Mesothelial cell of epicardium (in vitro differentiated cells): ENCODE measurements at regions not wholly inside any gene's neighbourhood (a gene's known extent, or its start where the extent isn't known, plus 50 kb on each side); places are given as distances from the start of the nearest gene placed in this dataset.

Experiments
- DNase-seq, 2 experiments: peaks; one replicate each; pipeline ENCODE4 v3.0.0; 2021; ENCODE audit warnings: low spot score in 2 of 2; ENCODE audit not compliant: unreplicated experiment in 2 of 2
- H3K27ac Mint-ChIP-seq: 2 replicates; pipeline ENCODE4 v1.8.0; 2021; ENCODE audit warnings: mixed read lengths
- H3K27me3 Mint-ChIP-seq: 2 replicates; pipeline ENCODE4 v1.8.0; 2021; ENCODE audit warnings: low read depth, mixed read lengths
- H3K36me3 Mint-ChIP-seq: 2 replicates; pipeline ENCODE4 v1.8.0; 2021; ENCODE audit warnings: mixed read lengths
- H3K4me1 Mint-ChIP-seq: 2 replicates; pipeline ENCODE4 v1.8.0; 2021; ENCODE audit warnings: mixed read lengths
- H3K4me3 Mint-ChIP-seq: 2 replicates; pipeline ENCODE4 v1.8.0; 2021; ENCODE audit warnings: mild to moderate bottlenecking, moderate library complexity, mixed read lengths
- H3K9me3 Mint-ChIP-seq: 2 replicates; pipeline ENCODE4 v1.8.0; 2021; ENCODE audit warnings: mixed read lengths
- TF ChIP-seq, protein P1 (sequence below): fragments of 200-600 bp; sonication (generic); IDR thresholded peaks from one replicate; pipeline ENCODE4 v1.5.0; 2021; ENCODE audit warnings: antibody characterized with exemption; ENCODE audit not compliant: unreplicated experiment

DNA sequence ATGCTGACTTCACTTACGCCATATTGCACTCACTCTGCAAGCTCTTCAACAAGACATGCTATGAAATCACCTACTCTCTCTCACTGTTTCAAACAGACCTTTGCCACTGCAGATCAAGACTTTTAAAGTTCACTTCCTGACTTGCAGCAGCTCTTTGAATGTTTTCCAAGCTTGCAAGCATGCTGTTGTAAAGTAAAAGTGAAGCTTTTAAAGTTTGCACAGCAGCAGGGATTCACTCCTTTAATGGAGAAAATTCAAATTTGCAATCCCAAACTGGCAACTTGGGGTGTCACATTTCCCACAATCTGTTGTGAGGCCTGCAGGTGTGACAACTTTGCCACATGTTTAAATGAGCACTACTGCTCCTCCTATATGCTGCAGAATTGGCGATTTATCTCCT, 270.9 kb downstream of the ALX1 start:
- Mint-ChIP-seq H3K36me3 (no peaks in the 10 kb centered on the region), H3K4me3 (no peak overlapping the region)

DNA sequence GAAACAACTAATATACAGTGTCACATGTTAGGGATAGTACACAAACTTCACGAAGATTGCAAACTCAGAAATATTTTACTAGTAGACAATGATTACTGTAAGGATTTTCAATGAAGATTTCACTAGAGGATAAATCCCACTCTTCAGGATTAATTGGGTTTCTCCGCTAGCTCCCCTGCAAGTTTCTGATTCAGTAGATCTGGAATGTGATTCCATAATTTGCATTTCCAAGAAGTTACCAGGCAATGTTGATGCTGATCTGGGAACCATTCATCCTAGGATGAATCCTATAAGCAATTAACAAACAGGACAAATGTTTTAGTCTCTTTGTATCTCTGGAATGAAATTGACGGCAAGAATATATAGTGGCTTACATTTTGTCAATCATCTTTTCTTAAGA, 272.4 kb downstream of the ALX1 start:
- Mint-ChIP-seq H3K4me3 (no peak overlapping the region), H3K4me1 (peaks cover 8% of the 10 kb centered on the region), H3K36me3 (no peaks in the 10 kb centered on the region), H3K27ac (no peak overlapping the region), H3K27me3 (no peaks in the 10 kb centered on the region), H3K9me3 (no peaks in the 10 kb centered on the region)
- TF ChIP-seq, protein P1, sequence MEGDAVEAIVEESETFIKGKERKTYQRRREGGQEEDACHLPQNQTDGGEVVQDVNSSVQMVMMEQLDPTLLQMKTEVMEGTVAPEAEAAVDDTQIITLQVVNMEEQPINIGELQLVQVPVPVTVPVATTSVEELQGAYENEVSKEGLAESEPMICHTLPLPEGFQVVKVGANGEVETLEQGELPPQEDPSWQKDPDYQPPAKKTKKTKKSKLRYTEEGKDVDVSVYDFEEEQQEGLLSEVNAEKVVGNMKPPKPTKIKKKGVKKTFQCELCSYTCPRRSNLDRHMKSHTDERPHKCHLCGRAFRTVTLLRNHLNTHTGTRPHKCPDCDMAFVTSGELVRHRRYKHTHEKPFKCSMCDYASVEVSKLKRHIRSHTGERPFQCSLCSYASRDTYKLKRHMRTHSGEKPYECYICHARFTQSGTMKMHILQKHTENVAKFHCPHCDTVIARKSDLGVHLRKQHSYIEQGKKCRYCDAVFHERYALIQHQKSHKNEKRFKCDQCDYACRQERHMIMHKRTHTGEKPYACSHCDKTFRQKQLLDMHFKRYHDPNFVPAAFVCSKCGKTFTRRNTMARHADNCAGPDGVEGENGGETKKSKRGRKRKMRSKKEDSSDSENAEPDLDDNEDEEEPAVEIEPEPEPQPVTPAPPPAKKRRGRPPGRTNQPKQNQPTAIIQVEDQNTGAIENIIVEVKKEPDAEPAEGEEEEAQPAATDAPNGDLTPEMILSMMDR: no peak
- DNase-seq: no peak

More for the DNA sequence above, 270.9 kb downstream of the ALX1 start:
- Mint-ChIP-seq H3K27me3 (no peaks in the 10 kb centered on the region), H3K4me1 (peaks cover 12% of the 10 kb centered on the region), H3K27ac (no peak overlapping the region), H3K9me3 (no peaks in the 10 kb centered on the region)
- TF ChIP-seq, protein P1: no peak
- no peak for DNase-seq

DNA sequence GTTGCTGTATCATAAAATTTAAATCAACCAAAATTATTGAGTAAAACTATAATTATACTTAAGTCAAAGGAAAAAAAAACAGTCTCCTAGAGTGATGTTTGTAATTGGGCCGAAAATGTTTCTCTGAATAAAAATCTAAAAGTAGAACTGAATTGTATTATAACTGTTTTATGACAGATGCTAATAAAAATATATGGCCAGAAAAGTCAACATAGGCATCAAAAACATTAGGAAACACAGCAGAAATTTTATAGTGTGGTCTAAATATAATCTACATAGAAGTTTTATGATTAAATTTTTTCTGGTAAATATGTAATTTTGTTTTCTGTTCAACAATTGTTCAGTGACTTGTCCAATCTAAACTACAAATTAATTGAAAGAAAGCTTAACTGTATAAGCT, 277.8 kb downstream of the ALX1 start:
- Mint-ChIP-seq H3K4me3 (no peak overlapping the region), H3K36me3 (no peaks in the 10 kb centered on the region), H3K27ac (no peak overlapping the region), H3K9me3 (no peaks in the 10 kb centered on the region), H3K4me1 (peaks cover 14% of the 10 kb centered on the region), H3K27me3 (no peaks in the 10 kb centered on the region)
- TF ChIP-seq, protein P1: no peak
- no peak for DNase-seq

DNA sequence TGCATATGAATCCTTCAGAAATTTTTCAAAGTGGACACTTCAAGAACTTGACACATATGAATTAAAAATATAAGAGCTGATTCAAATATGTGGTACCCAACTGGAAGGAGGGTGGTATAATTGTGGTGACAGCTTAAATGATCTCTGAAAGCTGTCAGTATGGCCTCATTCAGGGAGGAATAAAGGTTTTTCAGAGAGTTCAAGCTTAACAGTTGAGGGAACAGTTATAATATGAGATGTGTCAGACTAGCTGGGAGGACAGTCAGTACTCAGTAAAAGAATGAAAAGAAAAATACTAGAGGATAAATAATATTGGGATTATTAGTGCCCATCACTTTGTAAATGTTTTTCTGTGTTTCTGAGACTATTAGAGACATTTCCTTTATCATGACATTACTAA, 277.5 kb downstream of the RASSF9 start:
- no peak overlapping the region for H3K4me3 Mint-ChIP-seq
- no peaks in the 10 kb centered on the region for H3K9me3 Mint-ChIP-seq
- TF ChIP-seq, protein P1: no peak
- no peak overlapping the region for H3K27ac Mint-ChIP-seq
- H3K36me3 Mint-ChIP-seq: no peaks in the 10 kb centered on the region
- no peak for DNase-seq
- no peaks in the 10 kb centered on the region for H3K27me3 Mint-ChIP-seq
- peaks cover 17% of the 10 kb centered on the region for H3K4me1 Mint-ChIP-seq

DNA sequence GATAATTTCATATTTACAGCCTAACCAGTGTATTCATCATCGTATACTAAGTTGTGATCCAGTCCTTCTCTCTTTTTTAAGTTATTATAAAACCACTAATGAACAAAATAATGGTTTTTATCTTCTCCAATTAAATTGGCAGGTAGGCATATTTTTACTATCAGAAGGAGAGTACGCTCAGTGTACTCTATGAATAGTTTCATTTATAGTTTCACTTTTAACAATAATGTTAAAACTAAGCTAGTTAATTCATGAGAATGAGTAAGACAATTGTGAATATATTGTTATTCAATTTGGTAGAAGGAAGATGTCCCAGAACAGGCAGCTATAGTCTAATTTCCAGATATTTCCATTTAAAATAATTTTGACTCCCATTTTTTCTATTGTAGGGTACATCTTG, 277.1 kb downstream of the RASSF9 start:
- Mint-ChIP-seq H3K4me1 (peaks cover 22% of the 10 kb centered on the region), H3K36me3 (no peaks in the 10 kb centered on the region), H3K4me3 (no peak overlapping the region), H3K9me3 (no peaks in the 10 kb centered on the region), H3K27ac (no peak overlapping the region), H3K27me3 (no peaks in the 10 kb centered on the region)
- TF ChIP-seq, protein P1: no peak
- no peak for DNase-seq

DNA sequence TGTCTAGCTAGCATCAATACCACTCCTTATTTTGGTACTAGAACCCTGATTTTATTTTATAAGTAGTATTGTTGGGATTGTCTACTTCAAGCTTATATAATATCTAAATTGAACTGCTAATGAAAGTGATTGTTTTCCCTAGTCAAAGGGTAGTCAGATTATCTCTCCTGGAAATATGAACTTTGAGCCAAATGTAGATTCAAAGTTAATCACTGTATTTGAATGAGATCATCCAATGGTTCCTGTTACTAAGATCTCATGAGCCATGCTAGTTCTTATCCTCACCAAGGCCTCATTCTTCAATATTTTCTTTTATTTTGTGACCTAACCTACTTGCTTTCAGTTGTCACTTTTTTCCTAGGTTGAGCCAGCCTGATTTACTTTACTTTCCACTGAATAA, 276.7 kb downstream of the RASSF9 start:
- H3K4me1 Mint-ChIP-seq: peaks cover 22% of the 10 kb centered on the region
- no peak overlapping the region for H3K4me3 Mint-ChIP-seq
- H3K36me3 Mint-ChIP-seq: no peaks in the 10 kb centered on the region
- no peak overlapping the region for H3K27ac Mint-ChIP-seq
- H3K9me3 Mint-ChIP-seq: no peaks in the 10 kb centered on the region
- TF ChIP-seq, protein P1: no peak
- H3K27me3 Mint-ChIP-seq: no peaks in the 10 kb centered on the region
- DNase-seq: no peak
